Endodermal cell (in vitro differentiated cells): ENCODE measurements at regions not wholly inside any gene's neighbourhood (a gene's known extent, or its start where the extent isn't known, plus 50 kb on each side); places are given as distances from the start of the nearest gene placed in this dataset.
A peak's percentile ranks its signal among the peaks of the same experiment; 100 is the strongest.

Experiments used
- DNase-seq: peaks from one replicate; pipeline ENCODE4 v3.0.0-alpha.2; 2017
- H3K27ac ChIP-seq: 2 replicates; pipeline ENCODE4 v1.5.1; 2013; ENCODE audit warnings: mild to moderate bottlenecking, low read depth, low read length, moderate library complexity
- H3K27me3 ChIP-seq: 2 replicates; pipeline ENCODE4 v1.6.1; 2013; ENCODE audit warnings: mild to moderate bottlenecking, low read length, moderate library complexity; ENCODE audit not compliant: insufficient read depth, control insufficient read depth, poor library complexity, severe bottlenecking
- H3K36me3 ChIP-seq: 2 replicates; pipeline ENCODE4 v1.7.0; 2013; ENCODE audit warnings: mild to moderate bottlenecking, low read length, moderate library complexity; ENCODE audit not compliant: control insufficient read depth, insufficient read depth
- H3K4me1 ChIP-seq: one replicate; pipeline ENCODE4 v1.7.0; 2013; ENCODE audit warnings: low read length; ENCODE audit not compliant: control insufficient read depth, insufficient read depth
- H3K4me3 ChIP-seq: 2 replicates; pipeline ENCODE4 v1.5.1; 2013; ENCODE audit warnings: mild to moderate bottlenecking, low read length, moderate library complexity
- H3K9ac ChIP-seq: 2 replicates; pipeline ENCODE4 v1.6.1; 2013; ENCODE audit warnings: mild to moderate bottlenecking, low read length, moderate library complexity; ENCODE audit not compliant: poor library complexity, severe bottlenecking; ENCODE audit errors: extremely low read depth
- H3K9me3 ChIP-seq: 2 replicates; pipeline ENCODE4 v1.6.1; 2013; ENCODE audit warnings: mild to moderate bottlenecking, low read length, moderate library complexity; ENCODE audit not compliant: control insufficient read depth
- H3K27ac Mint-ChIP-seq: 2 replicates; pipeline ENCODE4 v1.8.0; 2020; ENCODE audit warnings: mixed read lengths
- H3K27me3 Mint-ChIP-seq: 2 replicates; pipeline ENCODE4 v1.8.0; 2021; ENCODE audit warnings: mild to moderate bottlenecking, mixed read lengths; ENCODE audit not compliant: insufficient read depth
- H3K36me3 Mint-ChIP-seq: 2 replicates; pipeline ENCODE4 v1.8.0; 2020; ENCODE audit warnings: low read depth, mixed read lengths
- H3K4me1 Mint-ChIP-seq: 2 replicates; pipeline ENCODE4 v1.8.0; 2020; ENCODE audit warnings: mixed read lengths
- H3K4me3 Mint-ChIP-seq: 2 replicates; pipeline ENCODE4 v1.8.0; 2020; ENCODE audit warnings: mild to moderate bottlenecking, moderate library complexity, mixed read lengths
- H3K9me3 Mint-ChIP-seq: 2 replicates; pipeline ENCODE4 v1.8.0; 2020; ENCODE audit warnings: mild to moderate bottlenecking, mixed read lengths
- WGBS, 2 experiments: methylation state at CpG; one replicate each; pipeline versions ENCODE4 v1.1.5 to v1.1.7; 2013; ENCODE audit warnings: missing lambda C conversion rate in 2 of 2, mixed read lengths in 1 of 2; ENCODE audit not compliant: insufficient coverage in 1 of 2, insufficient read length in 1 of 2; 5-methylcytosine and 5-hydroxymethylcytosine counted together
- TF ChIP-seq, protein P1 (sequence below): fragments of 200-600 bp; sonication (generic); conservative IDR thresholded peaks from 2 replicates; pipeline ENCODE4 v1.5.0; 2021; ENCODE audit warnings: antibody characterized with exemption, mild to moderate bottlenecking

DNA sequence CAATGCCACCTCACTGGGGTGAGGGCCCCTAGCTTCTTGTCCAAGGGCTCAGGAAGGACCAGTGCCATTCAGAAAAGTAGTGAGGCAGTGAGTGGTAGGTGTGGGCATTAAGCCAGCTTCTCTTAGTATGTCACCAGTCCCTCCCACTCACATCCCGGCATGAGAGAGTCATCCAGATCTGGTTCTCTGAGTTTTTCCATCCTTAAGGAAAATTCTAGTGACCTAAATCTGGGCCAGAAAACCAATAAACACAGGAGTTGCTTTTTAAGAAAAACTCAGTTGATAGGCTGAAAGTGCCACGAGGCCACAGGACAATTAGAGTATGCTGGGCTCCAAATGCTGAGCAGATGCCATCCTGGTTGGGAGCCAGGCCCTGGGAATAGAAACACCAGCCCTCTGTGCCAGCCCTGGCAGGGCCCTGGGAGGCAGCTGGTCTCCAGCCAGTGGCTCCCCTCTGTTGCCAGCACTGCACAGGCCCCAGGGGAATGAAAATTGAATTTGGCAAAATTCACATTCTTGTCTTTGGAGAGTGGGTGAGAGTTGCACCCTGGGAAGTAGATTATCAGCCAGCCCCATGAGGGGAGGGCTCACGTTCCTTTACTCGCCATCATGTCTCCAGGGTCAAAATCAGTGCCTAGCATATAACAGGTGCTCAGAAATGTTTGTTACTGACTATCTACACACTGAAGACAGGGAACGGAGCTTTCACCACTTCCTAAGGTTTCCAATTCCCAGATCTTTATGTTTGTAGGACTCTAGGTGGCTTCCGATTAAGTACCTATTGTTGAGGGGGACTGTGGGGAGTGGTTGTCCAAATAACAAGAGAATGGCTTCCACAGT lies 52.8 kb downstream of the FAM43A start:
- Mint-ChIP-seq H3K27ac (no peak overlapping the region), H3K27me3 (peaks cover 2% of the 10 kb centered on the region), H3K9me3 (peaks cover 7% of the 10 kb centered on the region), H3K4me1 (peaks cover 22% of the 10 kb centered on the region), H3K4me3 (no peak overlapping the region), H3K36me3 (no peaks in the 10 kb centered on the region)
- Histone ChIP-seq H3K36me3 (no peaks in the 10 kb centered on the region), H3K9me3 (no peaks in the 10 kb centered on the region), H3K27me3 (peaks cover 25% of the 10 kb centered on the region), H3K4me3 (no peak overlapping the region), H3K27ac (no peak overlapping the region), H3K4me1 (no peaks in the 10 kb centered on the region), H3K9ac (no peak overlapping the region)
- 93 to 94% methylated on average over 5 to 6 of the region's 6 CpGs for WGBS, 2 experiments
- TF ChIP-seq, protein P1, sequence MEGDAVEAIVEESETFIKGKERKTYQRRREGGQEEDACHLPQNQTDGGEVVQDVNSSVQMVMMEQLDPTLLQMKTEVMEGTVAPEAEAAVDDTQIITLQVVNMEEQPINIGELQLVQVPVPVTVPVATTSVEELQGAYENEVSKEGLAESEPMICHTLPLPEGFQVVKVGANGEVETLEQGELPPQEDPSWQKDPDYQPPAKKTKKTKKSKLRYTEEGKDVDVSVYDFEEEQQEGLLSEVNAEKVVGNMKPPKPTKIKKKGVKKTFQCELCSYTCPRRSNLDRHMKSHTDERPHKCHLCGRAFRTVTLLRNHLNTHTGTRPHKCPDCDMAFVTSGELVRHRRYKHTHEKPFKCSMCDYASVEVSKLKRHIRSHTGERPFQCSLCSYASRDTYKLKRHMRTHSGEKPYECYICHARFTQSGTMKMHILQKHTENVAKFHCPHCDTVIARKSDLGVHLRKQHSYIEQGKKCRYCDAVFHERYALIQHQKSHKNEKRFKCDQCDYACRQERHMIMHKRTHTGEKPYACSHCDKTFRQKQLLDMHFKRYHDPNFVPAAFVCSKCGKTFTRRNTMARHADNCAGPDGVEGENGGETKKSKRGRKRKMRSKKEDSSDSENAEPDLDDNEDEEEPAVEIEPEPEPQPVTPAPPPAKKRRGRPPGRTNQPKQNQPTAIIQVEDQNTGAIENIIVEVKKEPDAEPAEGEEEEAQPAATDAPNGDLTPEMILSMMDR: no peak
- DNase-seq: no peak

DNA sequence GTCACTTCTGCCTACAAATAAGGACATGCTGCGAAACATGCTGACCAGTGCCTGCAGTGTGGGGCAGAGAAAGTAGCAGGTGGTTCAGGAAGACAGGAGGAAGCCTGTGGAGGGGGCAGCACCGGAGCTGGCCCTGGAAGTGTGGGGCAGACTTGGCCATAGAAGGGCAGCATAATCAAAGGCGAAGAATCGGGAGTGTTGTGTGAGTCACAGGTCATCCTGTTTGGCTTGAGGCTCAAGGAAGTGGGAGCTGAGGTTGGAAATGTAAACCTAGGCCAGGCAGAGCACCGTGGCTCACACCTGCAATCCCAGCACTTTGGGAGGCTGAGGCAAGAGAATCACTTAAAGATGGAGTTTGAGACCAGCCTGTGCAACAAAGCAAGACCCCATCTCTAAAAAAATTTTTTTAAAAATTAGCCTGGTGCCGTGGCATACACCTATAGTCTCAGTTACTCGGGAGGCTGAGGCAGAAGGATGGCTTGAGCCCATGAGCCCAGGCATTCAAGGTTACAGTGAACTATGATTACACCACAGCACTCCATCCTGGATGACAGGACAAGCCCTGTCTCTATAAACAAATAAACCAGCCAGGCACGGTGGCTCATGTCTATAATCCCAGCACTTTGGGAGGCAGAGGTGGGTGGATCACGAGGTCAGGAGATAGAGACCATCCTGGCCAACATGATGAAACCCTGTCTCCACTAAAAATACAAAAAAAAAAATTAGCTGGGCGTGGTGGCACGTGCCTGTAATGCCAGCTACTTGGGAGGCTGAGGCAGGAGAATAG lies 54.0 kb downstream of the FAM43A start:
- no peaks in the 10 kb centered on the region for H3K9me3 ChIP-seq
- H3K4me3 ChIP-seq: no peak overlapping the region
- no peaks in the 10 kb centered on the region for H3K36me3 ChIP-seq
- H3K4me3 Mint-ChIP-seq: no peak overlapping the region
- H3K4me1 ChIP-seq: no peaks in the 10 kb centered on the region
- peaks cover 7% of the 10 kb centered on the region for H3K9me3 Mint-ChIP-seq
- TF ChIP-seq, protein P1: no peak
- H3K36me3 Mint-ChIP-seq: no peaks in the 10 kb centered on the region
- DNase-seq: no peak
- peaks cover 2% of the 10 kb centered on the region for H3K27me3 Mint-ChIP-seq
- 90 to 92% methylated on average over 9 to 11 of the region's 11 CpGs for WGBS, 2 experiments
- H3K9ac ChIP-seq: no peak overlapping the region
- H3K4me1 Mint-ChIP-seq: peaks cover 26% of the 10 kb centered on the region
- no peak overlapping the region for H3K27ac Mint-ChIP-seq
- H3K27me3 ChIP-seq: peaks cover 25% of the 10 kb centered on the region
- H3K27ac ChIP-seq: no peak overlapping the region

DNA sequence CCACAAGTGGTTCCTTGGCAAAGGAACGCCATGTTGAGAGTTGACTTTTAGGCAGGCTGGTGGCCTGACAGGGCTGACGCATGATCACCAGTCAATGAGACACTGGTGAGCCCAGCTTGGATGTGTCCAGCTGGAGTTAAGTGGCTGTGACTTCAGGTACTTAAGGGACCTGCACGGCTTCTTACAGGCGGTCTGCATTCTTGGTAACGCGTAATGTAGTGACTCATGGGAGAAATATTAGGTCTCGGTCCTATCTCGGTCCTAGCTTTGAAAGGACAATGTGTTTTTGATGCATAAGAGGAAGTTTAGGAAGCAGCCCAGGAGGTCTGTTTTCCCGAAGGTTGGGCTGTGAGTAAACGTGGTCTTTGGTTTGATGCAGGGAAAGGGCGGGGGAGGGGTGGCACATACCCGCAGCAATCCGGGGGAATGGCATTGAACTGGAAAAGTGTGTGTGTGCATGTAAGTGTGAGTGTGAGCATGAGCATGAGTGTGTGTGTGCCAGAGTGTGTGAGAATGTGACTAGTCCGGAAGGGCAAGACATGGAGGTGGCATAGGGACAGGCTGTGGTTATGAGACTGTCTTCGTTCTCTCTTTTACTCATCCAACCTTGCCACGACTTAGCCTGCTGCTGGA lies 55.3 kb downstream of the FAM43A start:
- Mint-ChIP-seq H3K9me3 (no peaks in the 10 kb centered on the region), H3K4me1 (peaks cover 37% of the 10 kb centered on the region), H3K27me3 (peaks cover 5% of the 10 kb centered on the region), H3K36me3 (no peaks in the 10 kb centered on the region), H3K27ac (peak overlapping the region; percentile 32), H3K4me3 (peak overlapping the region; percentile 7)
- no peak overlapping the region for H3K4me3 ChIP-seq
- TF ChIP-seq, protein P1: no peak
- 54 to 58% methylated on average over 8 to 16 of the region's 16 CpGs for WGBS, 2 experiments
- DNase-seq: peak; percentile 86
- peaks cover 26% of the 10 kb centered on the region for H3K27me3 ChIP-seq
- H3K9ac ChIP-seq: no peak overlapping the region
- no peaks in the 10 kb centered on the region for H3K36me3 ChIP-seq
- no peaks in the 10 kb centered on the region for H3K4me1 ChIP-seq
- H3K9me3 ChIP-seq: no peaks in the 10 kb centered on the region
- no peak overlapping the region for H3K27ac ChIP-seq
